Stimulated activated CD8-positive, alpha-beta memory T cell treated with anti-CD3 and anti-CD28 coated beads, Interleukin-12 subunit alpha, Interleukin-12 subunit beta, amount 100 ng/mL, for 24 hours (primary cell): ENCODE measurements at regions not wholly inside any gene's neighbourhood (a gene's known extent, or its start where the extent isn't known, plus 50 kb on each side); places are given as distances from the start of the nearest gene placed in this dataset.
"Not testable (repeated sequence)": the region's sequence is repeated elsewhere in the genome, so short reads cannot be mapped to it uniquely, and the experiment has no call there.

Source experiments
- DNase-seq: peaks from one replicate; pipeline ENCODE4 v3.0.0-alpha.2; 2020; ENCODE audit errors: extremely low read depth

GRCh38 chr9:129457325-129457779 is 163.5 kb downstream of the C9orf50 start:
- no peak for DNase-seq

GRCh38 chr9:129456549-129457324 is 164.2 kb downstream of the C9orf50 start:
- DNase-seq, result no peak

- DNase-seq, result no peak
Measured at GRCh38 chr9:129455151-129455995, 165.5 kb downstream of the C9orf50 start.

GRCh38 chr9:129454467-129455067 is 166.3 kb downstream of the C9orf50 start:
- DNase-seq, result no peak

GRCh38 chr9:129453734-129454133 is 167.2 kb downstream of the C9orf50 start:
- no peak for DNase-seq

- no peak for DNase-seq
Measured at GRCh38 chr9:129451669-129452068, 169.2 kb downstream of the C9orf50 start.

GRCh38 chr9:129451089-129451656 is 169.7 kb downstream of the C9orf50 start:
- no peak for DNase-seq

- DNase-seq, result no peak
Measured at GRCh38 chr9:129449066-129449465, 171.8 kb downstream of the C9orf50 start.

GRCh38 chr9:129446828-129447550 is 173.9 kb downstream of the C9orf50 start:
- no peak for DNase-seq

- no peak for DNase-seq
Measured at GRCh38 chr9:129445794-129446306, 175.1 kb downstream of the C9orf50 start.

GRCh38 chr9:129443515-129444164 is 177.3 kb downstream of the C9orf50 start:
- not testable (repeated sequence) for DNase-seq

- DNase-seq, result no peak
Measured at GRCh38 chr9:129442803-129443511, 177.9 kb downstream of the C9orf50 start.

- no peak for DNase-seq
Measured at GRCh38 chr9:129441852-129442251, 179.0 kb downstream of the C9orf50 start.

- DNase-seq, result no peak
Measured at GRCh38 chr9:129440435-129441186, 180.3 kb downstream of the C9orf50 start.

- no peak for DNase-seq
Measured at GRCh38 chr9:129439242-129439641, 181.7 kb downstream of the C9orf50 start.

GRCh38 chr9:129437626-129438323 is 183.1 kb downstream of the C9orf50 start:
- DNase-seq, result no peak

GRCh38 chr9:129436751-129437625 is 183.9 kb downstream of the C9orf50 start:
- no peak for DNase-seq
